ENCODE measurements at regions not wholly inside any gene's neighbourhood (a gene's known extent, or its start where the extent isn't known, plus 50 kb on each side); places are given as distances from the start of the nearest gene placed in this dataset.
"Not testable (repeated sequence)": the region's sequence is repeated elsewhere in the genome, so short reads cannot be mapped to it uniquely, and the experiment has no call there.

DNA sequence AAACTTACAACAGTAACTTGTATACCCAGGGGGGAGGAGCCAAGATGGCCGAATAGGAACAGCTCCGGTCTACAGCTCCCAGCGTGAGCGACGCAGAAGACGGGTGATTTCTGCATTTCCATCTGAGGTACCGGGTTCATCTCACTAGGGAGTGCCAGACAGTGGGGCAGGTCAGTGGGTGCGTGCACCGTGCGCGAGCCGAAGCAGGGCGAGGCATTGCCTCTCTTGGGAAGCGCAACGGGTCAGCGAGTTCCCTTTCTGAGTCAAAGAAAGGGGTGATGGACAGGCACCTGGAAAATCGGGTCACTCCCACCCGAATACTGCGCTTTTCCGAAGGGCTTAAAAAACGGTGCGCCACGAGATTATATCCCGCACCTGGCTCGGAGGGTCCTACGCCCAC is 278.8 kb downstream of the FAM47B start:
- not testable (repeated sequence) for DNase-seq (ENCODE audit: low spot score)

DNA sequence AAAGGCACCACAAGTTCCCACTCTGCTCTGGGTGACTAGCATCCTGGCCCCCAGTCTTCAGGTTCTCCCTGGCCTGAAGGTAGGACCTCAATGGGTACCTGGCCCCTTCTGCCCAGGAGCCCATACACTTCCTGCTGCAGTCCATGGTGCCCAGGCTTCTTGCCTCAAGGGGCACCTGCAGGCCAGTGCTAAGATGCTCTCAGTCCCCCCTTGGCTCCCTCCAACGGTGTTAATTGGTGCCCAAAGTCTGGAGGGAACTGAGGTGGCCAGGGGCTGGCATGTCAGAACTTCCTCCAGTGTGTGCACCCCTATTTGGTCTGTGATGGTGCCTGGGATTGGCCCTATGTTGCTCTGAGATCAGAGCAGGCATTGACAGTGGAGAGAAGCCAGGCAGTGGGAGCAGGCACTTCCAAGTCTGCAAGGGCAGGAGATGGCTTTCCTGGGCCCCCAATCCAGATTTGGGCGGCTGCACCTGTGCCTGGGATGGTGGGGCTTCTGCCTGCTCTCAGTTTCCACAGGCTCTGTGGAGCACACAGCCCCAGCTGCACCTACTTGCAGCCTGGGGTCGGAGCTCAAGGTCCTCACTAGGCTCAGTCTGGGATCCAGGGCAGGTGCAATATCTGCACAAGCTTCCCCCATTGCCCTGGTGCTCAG is 301.6 kb downstream of the FAM47B start:
- DNase-seq (ENCODE audit: low spot score): no peak

DNA sequence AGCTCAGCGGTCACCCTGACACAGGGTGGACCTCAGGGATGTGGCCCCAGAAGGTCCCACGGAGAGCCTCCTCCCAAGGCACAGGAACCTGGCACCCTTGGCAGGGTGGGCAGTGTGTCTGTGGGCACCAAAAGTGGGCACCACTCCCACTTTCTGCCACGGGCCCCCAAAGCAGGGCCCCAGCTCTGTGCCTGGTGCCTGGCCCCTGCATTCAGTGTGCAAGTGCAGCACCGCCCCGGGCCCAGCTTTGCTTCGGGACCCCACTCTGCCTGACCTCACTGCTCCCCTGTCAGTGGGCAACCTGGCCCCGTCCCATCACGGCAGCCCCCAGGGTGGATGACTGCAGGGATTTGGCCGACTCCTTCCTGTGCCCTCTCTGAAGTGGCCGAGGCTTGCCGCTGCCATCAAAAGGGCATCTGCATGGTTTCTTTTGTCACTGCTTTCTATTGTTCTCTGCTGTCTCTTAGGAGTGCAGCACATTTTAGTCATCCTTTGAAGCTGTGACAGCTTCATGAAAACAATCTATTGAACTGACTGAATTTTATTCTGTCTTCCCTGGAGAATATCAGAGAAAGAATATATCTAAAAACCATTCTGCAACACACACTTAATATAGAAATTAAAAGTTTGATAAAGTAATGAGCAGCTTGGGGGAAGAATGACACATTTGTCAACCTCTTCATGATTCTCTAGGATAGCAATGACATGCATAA is 302.4 kb downstream of the FAM47B start:
- DNase-seq (ENCODE audit: low spot score): no peak

DNA sequence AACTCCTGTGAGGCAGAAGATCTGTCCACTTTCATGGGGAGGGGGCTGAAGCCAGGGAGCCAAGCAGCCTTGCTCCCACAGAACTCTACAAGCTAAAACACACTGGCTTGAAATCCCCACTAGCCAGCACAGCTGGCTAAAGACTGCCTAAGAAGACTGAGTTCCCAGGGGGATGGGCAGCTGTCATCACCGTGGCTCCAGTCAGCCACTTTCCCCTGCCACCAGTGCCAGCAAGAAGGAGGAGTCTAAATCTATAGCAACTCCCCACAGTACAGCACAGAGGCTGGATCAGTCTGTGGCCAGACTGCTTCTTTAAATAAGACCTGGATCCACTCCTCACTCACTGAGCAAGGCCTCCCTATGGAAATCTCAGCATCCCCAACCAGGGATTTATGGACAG is 308.6 kb downstream of the FAM47B start:
- DNase-seq (ENCODE audit: low spot score): no peak

DNA sequence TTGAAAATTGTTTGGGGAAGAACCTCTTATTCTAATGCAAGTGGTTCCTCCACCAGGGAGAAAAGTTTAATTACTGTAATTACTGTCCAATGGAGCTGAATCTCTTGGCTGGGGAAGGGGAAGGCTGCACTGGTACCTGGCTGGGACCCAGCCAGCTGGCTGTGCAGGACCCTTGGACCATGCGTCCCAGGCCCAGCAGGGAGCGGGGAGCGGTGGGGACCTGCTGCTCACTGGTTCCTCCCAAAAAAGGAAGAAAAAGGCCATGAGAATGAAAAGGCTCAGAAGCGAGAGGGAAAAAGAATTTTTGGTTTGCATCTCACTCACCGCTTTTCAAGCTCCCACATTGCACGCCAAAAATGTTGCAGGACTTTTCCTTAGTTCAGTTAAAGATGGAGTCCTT is 333.5 kb downstream of the FAM47B start:
- no peak for DNase-seq (ENCODE audit: low spot score)

DNA sequence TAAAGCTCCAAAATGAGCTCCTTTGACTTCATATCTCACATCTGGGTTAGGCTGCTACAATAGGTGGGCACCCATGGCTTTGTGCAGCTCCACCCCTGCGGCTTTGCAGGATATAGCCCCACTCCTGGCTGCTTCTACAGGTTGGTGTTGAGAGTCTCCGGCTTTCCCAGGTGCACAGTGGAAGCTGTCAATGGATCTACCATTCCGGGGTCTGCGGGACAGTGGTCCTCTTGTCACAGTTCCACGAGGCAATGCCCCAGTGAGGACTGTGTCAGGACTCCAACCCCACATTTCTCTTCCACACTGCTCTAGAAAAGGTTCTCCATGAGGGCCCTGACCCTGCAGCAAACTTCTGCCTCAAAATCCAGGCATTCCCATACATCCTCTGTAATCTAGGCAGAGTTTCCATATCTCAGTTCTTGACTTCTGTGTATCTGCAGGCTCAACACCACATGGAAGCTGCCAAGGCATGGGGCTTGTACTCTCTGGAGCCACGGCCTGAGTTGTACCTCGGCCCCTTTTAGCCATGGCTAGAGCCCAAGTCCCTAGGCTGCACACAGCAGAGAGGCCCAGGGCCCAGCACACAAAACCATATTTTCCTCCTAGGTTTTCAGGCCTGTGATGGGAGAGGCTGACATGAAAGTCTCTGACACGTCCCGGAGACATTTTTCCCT is 342.8 kb downstream of the FAM47B start:
- DNase-seq (ENCODE audit: low spot score): no peak

DNA sequence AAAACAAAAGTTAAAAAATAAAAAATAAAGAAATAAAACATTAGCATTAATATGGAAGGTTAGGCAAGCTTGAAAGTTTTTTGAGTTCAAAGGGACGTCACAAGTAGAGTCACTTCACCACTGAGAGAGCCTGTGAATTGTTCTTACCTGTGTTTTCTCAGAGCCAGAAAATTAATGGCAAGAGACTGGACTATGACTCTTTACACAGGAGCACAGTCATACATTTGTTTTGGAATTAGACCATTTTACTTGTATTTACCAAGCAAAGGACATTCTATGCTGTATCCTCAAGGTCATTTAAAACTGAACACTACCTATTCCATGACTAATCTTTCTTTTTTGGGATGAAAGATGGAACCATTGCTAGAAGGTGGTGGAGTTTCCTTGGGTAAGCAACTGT is 346.1 kb downstream of the FAM47B start:
- no peak for DNase-seq (ENCODE audit: low spot score)

DNA sequence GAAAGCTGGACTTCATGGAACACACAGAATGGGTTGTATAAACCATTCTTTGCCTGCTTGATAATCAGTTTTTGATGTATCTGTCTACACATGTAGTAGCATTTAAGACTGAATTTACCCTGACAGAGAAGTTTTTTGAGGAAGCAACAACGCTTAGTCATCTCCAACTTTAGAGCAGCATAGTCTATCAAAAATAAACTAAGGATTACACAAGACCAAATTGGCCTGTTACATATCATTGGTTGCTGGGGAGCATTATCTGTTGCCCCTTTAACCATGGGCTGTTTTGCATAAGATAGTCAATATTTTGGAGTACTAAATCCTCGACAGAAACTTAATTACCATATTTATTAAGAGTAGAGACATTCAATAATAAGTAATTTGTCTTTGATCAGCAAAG is 347.4 kb downstream of the FAM47B start:
- DNase-seq (ENCODE audit: low spot score): no peak

DNA sequence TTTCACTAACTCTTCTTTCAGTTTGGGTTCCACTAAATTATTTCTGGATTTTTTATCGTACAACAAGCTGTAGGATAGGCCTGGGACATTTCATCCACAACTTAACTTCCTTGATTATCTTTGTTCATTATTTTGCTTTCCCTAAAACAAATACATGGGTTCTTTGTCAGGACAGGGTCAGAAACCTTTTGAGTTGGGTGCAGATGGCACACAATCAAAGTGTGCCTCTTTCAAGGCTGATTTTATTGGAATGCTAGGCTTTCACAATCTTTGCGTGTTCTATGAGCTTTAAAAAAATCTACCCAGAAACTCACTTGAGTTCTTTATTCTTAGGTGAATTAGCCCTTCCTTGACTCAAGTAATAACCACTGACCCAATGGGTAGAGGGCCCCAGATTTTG is 348.4 kb downstream of the FAM47B start:
- no peak for DNase-seq (ENCODE audit: low spot score)

DNA sequence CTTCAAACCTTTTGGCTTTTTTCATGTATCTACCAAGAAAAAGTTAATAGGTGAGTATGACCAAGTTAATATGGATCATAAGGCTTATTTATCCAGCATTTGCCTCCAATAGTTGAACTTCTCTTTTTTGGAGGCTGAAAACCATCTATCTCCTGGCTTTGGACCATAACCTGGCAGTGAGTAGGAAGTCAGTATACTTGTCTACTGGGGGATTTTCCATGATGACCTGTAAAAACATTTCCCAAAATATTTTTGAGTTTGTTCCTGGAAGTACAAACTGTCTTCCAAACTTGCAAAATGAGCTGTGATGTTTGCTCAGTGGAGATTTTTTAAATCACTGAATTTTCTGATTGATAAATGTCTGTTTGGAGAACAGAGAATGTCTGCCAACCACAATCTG is 349.9 kb downstream of the FAM47B start:
- DNase-seq (ENCODE audit: low spot score): no peak

DNA sequence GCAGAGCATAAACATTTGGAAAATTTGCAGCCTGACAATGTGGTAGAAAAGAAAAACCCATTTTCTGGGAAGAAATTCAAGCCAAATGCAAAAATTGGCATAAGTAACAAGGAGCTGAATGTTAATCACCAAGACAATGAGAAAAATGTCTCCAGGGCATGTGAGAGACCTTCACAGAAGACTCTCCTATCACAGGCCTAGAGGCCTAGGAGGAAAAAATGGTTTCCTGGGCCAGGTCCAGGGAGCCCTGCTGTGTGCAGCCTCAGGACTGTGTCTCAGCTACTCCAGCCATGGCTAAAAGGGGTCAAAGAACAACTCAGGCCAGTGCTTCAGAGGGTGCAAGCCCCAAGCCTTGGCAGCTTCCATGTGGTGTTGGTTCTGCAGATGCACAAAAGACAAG is 362.4 kb downstream of the FAM47B start:
- DNase-seq (ENCODE audit: low spot score): not testable (repeated sequence)

DNA sequence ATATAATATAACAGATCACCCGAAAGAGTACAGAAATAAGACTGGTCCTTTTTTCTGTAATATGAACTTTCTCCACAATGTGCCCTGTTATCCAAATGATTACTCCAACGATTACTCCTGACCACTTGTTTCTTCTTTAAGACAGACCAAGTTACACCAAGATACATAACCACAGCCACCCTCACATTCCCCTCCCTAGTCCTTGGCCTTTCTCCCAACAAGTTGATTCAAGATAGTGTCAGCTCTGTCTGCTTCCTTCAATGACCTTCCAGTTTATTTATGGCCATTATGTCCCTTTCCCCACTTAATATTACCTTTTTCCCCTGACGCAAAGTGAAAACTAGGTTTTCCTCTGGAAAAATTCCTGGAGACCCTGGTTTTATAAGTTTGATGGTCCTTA is 397.2 kb downstream of the FAM47B start:
- DNase-seq (ENCODE audit: low spot score): no peak

DNA sequence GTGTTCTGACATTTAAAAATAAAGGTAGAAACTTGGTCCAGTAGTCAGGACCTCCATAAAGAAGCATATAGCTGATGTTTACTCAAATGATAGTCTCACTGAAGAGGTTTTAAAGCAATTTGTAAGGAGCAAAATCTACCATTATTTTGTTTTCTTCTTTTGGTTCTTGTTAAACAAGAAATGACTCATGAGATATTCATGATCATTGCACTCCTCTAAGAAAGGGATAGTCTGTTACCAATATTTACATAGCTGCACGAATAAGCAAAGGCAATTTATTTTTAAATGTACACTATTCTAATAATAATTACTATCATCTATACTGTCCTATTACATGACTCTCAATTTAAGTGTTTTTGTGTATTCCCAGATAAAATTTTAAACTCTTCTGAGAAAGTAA is 397.9 kb downstream of the FAM47B start:
- DNase-seq (ENCODE audit: low spot score): no peak

DNA sequence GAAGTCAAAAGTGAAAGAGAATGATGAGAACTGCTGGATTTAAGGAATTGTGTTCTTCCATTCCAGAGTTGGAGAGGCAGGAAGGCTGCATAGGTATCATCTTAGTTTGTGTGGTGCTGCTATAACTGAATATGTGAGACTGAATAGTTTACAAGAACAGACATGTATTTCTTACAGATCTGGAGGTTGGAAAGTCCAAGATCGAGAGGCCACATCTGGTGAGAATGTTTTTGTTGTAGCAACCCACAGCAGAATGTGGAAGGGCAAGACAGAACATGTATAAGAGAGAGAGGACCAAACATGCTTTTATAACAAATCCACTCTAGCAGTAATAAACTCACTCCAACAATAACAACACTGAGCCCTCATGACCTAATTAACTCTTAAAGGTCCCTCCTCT is 408.6 kb downstream of the FAM47B start:
- DNase-seq (ENCODE audit: low spot score): no peak

DNA sequence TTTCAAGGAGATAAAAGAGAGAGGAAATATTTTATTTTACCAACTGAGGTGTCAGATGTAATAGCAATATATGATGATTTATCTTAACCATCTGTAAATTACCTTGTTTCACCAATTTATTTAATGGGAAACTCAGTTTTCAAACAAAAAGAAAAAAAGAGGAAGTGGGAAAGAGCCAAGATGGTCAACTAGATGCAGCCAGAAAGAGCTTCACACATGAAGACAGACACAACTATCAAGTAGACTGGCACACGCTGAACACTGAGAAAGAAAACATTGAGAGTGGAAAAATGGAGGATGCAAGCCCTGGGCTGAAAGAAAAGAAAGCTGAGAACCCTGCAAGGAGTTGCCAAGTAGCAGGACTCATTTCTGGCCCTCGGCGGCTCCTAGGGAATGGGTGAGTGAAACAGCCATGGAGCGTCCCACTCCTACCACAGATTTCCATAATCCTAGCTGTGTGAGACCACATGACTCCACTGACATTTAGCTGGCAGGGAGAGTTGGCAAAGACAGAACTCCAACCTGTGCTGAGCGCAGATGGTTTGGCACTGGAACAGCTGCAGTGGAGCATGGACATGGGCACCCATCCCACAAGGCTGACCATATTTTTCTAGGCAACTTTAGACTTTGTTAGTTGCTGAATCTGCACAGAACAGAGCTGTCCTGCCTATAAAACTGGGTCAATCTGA is 409.3 kb downstream of the FAM47B start:
- no peak for DNase-seq (ENCODE audit: low spot score)

DNA sequence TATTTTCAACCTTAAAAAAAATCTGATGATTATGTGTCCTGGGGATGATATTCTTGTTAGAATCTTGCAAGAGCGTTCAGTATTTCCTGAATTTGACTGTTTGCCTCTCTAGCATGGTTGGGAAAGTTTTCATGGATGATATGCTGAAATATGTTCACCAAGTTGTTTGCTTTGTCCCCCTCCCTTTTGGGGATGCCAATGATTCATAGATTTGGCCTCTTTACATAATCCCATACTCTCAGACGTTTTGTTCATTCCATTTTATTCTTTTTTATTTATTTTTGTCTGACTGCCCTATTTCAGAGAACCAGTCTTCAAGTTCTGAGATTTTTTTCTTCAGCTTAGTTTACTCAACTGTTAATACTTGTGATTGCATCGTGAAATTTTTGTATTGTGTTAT is 415.1 kb downstream of the FAM47B start:
- no peak for DNase-seq (ENCODE audit: low spot score)

DNA sequence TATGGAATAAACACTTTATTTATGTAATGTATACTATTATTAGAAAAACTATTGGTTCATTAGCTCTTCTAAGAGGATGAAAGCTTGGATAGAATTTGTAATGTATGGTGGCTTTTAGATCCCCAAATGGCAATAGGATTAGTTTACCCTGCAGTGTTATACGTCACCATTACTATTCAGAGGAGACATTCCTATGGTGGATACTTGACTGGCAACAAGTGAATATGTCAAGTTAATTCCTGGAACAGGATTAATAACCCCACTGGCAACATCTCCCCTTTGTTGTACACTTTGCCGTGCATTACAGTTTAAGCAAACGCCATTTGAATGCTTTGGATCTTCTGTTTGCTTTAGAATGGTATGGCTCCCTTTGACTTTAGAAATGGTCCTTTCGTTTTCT is 420.3 kb downstream of the FAM47B start:
- DNase-seq (ENCODE audit: low spot score): no peak

DNA sequence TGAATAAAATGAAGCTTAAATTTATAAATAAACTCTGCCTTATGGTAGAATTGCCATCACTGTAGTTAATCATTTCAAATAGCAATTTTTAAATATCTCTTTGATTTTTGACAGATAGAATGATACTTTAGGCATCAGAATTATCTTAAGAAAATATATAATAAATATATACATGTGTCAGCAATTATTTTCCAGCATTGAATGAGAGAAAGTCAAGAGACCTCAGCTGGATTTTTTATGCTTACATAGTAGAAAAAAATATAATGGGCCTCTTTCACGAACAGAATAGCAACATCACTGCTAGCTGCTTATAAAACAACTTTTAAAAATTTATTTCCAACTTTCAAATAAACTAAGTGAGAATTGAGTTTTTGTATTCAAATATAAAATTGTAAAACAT is 424.0 kb upstream of the MAGEB16 start:
- no peak for DNase-seq (ENCODE audit: low spot score)

DNA sequence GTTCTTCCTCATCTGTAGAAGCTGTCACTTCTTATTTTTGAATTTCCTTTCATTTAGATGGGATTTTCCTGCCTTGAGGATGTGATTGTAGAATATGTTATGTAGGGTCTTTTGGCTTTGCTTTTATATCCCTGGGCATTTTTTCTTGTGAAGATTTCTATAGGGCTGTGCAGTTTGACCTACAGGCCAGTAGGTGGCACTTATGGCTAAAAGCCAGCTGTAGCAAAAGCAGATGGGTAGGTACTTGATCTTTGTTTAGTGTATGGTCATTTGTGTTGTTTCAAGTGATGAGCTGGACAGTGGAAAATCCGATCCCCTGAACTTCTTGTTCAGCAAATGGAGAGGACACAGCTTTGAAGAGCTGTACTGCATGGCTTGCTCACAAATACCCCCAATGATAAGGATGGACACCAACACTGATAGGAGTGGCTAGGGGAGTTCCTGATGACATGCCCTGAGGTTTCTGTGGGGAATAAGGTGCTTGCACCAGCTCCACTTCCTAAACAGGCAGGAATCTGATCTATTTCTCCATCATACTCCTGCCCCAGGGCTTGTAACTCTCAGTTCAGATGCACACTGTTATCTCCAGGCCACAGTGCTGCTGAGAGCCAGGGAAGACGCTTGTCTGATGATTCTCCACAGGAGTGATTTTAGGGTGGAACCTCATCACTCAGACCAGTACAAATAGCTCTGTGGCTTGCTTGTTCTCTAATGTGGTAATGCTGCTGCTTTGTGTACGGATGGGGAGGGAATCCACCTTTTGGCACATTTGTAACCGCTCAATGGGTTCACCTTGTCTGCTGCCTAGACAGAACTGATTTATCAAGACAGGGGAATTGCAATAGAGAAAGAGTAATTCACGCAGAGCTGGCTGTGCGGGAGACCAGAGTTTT is 417.1 kb upstream of the MAGEB16 start:
- peak; percentile 10 for DNase-seq (ENCODE audit: low spot score)

DNA sequence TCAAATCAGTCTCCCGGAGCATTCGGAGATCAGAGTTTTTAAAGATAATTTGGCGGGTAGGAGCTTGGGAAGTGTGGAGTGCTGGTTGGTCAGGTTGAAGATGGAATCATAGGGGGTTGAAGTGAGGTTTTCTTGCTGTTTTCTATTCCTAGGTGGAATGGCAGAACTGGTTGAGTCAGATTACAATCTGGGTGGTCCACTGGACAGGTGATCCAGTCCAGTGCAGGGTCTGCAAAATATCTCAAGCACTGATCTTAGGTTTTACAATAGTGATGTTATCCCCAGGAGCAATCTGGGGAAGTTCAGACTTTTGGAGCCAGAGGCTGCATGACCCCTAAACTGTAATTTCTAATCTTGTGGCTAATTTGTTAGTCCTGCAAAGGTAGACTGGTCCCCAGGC is 416.4 kb upstream of the MAGEB16 start:
- not testable (repeated sequence) for DNase-seq (ENCODE audit: low spot score)

DNA sequence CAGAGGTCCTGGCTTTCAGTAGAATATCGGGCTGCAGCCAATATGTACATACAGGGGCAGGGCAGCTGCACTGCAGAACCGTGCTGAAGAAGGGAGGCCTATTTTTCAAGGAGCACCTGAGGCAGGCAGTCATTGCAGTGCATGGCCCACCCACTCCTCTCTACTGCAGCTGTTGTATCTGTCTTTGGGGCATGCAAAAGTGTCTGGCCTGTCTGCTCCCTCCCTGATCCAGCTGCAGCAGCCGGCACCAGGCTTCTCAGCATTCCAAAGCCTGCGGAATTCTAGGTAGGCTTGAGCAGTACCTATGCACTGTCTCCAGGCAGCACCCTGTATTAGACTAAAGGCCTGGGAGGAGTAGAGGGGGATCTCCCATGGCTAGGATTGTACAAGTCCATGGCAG is 415.2 kb upstream of the MAGEB16 start:
- DNase-seq (ENCODE audit: low spot score): no peak
